ENCODE measurements at regions not wholly inside any gene's neighbourhood (a gene's known extent, or its start where the extent isn't known, plus 50 kb on each side); places are given as distances from the start of the nearest gene placed in this dataset.

DNA sequence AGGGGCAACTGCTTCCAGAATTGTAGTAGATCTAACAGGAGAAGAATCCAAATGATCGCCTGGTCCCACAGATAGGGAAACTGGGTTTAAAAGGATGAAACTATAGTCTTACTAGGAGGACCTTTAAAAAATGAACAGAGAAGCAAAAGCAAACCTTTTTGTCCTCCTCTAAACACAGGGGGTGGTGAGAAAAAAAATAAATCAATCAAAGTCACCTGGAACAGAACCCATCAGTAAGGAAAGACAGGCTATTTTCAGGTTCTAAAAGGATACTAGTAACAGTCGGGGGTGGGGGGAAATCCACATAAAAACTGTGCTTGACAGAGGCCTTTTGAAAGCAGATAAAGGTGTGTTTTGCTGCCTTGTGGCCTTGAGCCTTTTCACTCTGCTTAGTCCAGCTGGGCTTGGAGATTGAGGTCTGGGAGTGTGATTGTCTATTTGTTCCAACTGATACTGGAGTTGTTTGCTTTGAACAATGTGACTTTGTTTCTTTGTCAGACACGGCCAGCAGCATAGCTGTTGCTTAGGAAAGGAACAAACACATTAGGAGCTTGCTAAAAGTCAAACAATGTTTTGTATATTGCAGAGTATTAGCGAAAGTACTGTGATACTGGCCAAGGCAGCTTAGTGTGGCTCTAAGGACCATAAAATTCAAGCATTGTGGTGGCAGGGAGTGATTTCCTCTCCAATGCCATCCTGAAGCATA lies 141.1 kb upstream of the IRF2BP2 start:
- no peak overlapping the region for H3K4me3 ChIP-seq (ENCODE audit: control insufficient read depth, low read depth, low read length)
- no peak for DNase-seq (ENCODE audit: low read depth)
- TF ChIP-seq, protein P1, sequence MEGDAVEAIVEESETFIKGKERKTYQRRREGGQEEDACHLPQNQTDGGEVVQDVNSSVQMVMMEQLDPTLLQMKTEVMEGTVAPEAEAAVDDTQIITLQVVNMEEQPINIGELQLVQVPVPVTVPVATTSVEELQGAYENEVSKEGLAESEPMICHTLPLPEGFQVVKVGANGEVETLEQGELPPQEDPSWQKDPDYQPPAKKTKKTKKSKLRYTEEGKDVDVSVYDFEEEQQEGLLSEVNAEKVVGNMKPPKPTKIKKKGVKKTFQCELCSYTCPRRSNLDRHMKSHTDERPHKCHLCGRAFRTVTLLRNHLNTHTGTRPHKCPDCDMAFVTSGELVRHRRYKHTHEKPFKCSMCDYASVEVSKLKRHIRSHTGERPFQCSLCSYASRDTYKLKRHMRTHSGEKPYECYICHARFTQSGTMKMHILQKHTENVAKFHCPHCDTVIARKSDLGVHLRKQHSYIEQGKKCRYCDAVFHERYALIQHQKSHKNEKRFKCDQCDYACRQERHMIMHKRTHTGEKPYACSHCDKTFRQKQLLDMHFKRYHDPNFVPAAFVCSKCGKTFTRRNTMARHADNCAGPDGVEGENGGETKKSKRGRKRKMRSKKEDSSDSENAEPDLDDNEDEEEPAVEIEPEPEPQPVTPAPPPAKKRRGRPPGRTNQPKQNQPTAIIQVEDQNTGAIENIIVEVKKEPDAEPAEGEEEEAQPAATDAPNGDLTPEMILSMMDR (conservative IDR thresholded peaks at IDR 0.05; ENCODE audit: control insufficient read depth, insufficient read depth, low read depth, low read length): no peak

DNA sequence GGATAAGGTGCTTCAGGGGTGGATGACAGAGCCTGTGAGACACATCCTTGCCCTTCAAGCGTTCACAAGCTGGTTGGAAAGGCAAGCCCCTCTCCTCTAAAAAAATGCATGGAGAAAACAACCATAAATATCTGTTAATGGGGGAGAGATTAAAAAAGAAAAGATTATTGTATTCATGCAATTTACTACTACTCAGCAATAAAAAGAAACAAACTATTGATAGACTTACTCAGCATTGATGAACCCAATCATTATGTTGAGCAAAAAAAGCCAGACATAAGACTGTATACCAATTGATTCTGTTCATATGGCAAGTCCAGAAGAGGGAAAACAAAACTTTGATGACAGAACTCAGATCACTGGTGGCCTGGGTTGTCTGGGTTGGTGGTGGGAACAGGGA lies 138.7 kb upstream of the IRF2BP2 start:
- DNase-seq (ENCODE audit: low read depth): no peak
- TF ChIP-seq, protein P1 (conservative IDR thresholded peaks at IDR 0.05; ENCODE audit: control insufficient read depth, insufficient read depth, low read depth, low read length): no peak
- no peak overlapping the region for H3K4me3 ChIP-seq (ENCODE audit: control insufficient read depth, low read depth, low read length)

DNA sequence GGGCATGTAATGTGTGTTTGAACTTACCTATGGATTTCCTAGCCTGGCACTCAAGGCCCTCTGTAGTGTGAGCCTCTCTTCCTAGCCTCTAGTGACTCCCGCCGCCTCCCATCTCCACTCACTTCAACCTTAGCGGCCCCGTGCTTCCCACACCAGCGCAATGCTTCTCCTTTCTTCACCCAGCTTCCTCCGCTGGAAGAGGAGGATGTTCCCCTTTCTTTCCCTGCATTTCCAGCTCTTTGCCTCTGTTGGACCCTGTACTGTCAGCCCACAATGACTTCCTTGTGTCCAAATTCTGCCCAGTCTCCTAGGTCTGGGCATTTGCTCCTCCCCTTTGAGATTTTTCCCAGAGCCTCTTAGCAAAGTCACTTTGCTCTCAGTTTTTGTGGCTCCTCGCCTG lies 138.1 kb upstream of the IRF2BP2 start:
- DNase-seq (ENCODE audit: low read depth): no peak
- no peak overlapping the region for H3K4me3 ChIP-seq (ENCODE audit: control insufficient read depth, low read depth, low read length)
- TF ChIP-seq, protein P1 (conservative IDR thresholded peaks at IDR 0.05; ENCODE audit: control insufficient read depth, insufficient read depth, low read depth, low read length): no peak

DNA sequence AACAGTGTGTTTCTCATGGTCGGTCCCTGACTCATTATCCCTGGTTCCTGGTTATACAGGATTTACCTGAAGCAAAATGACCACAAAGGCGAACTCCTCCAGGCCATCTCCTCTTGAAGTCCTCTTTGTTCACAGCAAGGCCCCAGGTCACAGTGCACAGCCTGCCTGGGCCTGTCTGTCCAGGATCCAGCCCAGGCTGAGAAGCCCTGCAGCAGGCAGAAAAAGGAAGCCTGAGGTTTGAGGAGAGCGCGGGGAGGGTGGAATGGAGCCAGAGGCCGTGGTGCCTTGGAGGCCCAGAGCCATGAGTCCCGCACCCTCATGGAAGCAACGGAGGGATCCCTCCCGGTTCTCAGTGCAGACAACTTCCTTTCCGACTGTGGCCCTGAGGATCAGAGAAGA lies 136.8 kb upstream of the IRF2BP2 start:
- TF ChIP-seq, protein P1 (conservative IDR thresholded peaks at IDR 0.05; ENCODE audit: control insufficient read depth, insufficient read depth, low read depth, low read length): no peak
- no peak for DNase-seq (ENCODE audit: low read depth)

DNA sequence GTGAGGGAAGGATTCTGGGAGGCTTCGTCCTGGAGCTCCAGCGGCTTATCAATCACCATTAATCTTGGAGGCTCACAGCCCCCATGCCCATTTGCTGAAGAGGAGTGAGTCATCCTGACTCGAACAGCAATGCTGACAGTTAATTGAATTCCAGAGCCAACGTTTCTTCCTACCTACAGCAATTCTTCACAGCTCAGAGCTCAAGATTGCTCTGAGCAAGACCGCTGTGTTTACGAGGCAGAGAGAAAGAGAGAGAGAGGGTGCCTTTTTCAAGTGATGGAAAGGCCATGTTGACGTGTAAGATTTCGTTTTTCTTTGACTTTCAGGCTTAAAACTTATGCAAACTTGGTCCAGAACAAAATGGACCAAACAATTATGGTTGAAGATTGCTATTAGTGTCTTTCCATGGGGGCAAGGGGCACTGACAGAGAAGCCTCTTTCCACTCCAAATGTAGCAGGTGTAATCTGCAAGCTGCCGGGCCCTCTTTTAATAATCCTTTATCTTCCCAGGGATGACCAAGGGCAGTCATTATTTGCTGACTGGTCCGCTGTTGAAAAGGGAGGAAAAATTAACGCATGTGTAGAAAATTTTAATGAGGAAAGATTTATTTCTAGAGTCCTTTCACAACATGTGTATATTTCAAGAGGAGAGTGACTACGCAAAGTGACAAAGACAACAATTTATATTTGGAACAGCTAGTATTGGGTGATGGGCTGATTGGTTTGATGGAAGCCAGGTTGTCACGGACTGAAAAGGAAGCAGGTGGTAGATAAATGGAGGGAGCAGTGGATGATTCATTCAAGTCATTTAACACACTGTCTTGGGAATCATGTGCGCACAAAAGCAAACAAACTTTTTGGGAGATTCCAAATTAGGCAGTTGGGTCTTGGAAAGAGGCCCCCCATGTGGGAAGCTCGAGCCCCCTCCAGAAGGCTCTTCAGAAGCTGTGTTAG lies 136.1 kb upstream of the IRF2BP2 start:
- no peak overlapping the region for H3K4me3 ChIP-seq (ENCODE audit: control insufficient read depth, low read depth, low read length)
- TF ChIP-seq, protein P1 (conservative IDR thresholded peaks at IDR 0.05; ENCODE audit: control insufficient read depth, insufficient read depth, low read depth, low read length): no peak
- peak; percentile 61 for DNase-seq (ENCODE audit: low read depth)

More for the DNA sequence above, 136.8 kb upstream of the IRF2BP2 start:
- H3K4me3 ChIP-seq (ENCODE audit: control insufficient read depth, low read depth, low read length): no peak overlapping the region

DNA sequence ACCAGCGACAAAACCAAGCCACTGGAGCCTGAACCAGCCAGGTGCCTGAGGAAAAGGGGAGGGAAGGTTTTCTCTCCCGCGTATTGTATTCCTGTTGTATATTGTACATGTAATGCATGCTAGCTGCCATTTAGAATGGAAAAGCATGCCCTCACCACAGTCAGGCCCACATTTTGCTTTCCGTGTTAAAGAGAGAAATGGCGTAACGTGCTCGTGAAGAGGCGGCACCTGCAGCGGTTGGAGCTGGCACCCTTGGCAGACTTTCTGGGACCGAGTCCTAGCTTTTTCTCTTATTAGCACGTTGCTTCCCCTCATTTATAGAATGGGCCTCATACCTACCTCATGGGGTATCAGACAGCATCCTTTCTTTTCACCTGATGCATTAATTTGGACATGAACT lies 135.3 kb upstream of the IRF2BP2 start:
- no peak for DNase-seq (ENCODE audit: low read depth)
- TF ChIP-seq, protein P1 (conservative IDR thresholded peaks at IDR 0.05; ENCODE audit: control insufficient read depth, insufficient read depth, low read depth, low read length): no peak
- H3K4me3 ChIP-seq (ENCODE audit: control insufficient read depth, low read depth, low read length): no peak overlapping the region

All from fibroblast of mammary gland (primary cell).